Activated T-helper 2 cell treated with anti-CD3 and anti-CD28 coated beads, Interferon-gamma antibody, Interleukin-2, Interleukin-4, amounts not matched to agents 10 μg/mL and 5 μg/mL and 100 μg/mL, durations not matched to agents 14 hours and 24 hours and 36 hours (primary cell): ENCODE measurements at regions not wholly inside any gene's neighbourhood (a gene's known extent, or its start where the extent isn't known, plus 50 kb on each side); places are given as distances from the start of the nearest gene placed in this dataset.

Source experiments
- DNase-seq: peaks from one replicate; pipeline ENCODE4 v3.0.0; 2021; ENCODE audit warnings: low spot score
- H3K27ac Mint-ChIP-seq: one replicate; pipeline ENCODE4 v1.8.0; 2021; ENCODE audit warnings: mixed read lengths
- H3K27me3 Mint-ChIP-seq: one replicate; pipeline ENCODE4 v1.8.0; 2021; ENCODE audit warnings: low read depth, mixed read lengths
- H3K36me3 Mint-ChIP-seq: one replicate; pipeline ENCODE4 v1.8.0; 2021; ENCODE audit warnings: low read depth, mixed read lengths
- H3K4me1 Mint-ChIP-seq: one replicate; pipeline ENCODE4 v1.8.0; 2021; ENCODE audit warnings: low read depth, mixed read lengths
- H3K4me3 Mint-ChIP-seq: one replicate; pipeline ENCODE4 v1.8.0; 2021; ENCODE audit warnings: low read depth, mild to moderate bottlenecking, moderate library complexity, mixed read lengths
- H3K9me3 Mint-ChIP-seq: one replicate; pipeline ENCODE4 v1.8.0; 2021; ENCODE audit warnings: mixed read lengths
- intact Hi-C: fragments of 100-400 bp; cut with micrococcal nuclease; formaldehyde crosslinking; loops from one replicate; pipeline ENCODE4 v1.15.1; 2023

- no peak for DNase-seq
- Mint-ChIP-seq H3K27ac (no peak overlapping the region), H3K9me3 (no peaks in the 10 kb centered on the region), H3K27me3 (peaks cover 15% of the 10 kb centered on the region), H3K4me1 (no peaks in the 10 kb centered on the region), H3K36me3 (no peaks in the 10 kb centered on the region), H3K4me3 (no peak overlapping the region)
- intact Hi-C loops = no loop called here
These were observed 350.8 kb downstream of the ENC1 start for GRCh38 chr5:74289691-74290090.

DNA sequence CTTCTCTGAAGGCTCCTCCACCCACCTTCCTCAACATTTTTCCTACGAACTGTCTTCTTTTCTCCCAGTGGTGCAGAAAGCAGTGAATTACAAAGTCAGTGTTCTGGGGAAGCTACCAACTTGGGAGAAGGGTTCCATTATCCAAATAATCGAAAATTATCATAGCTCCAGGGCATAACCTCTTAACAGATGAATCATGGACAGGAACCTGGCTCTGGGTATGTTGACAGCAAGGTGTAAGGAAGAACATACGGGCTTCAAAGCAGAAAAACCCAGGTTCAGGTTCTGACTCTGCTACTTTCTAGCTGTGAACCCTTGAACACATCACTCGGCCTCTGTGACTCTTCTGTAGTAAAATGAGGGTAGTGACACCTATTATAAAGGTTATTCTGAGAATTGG, 351.3 kb downstream of the ENC1 start:
- no peak for DNase-seq
- intact Hi-C loops = no loop called here
- H3K4me1 Mint-ChIP-seq = no peaks in the 10 kb centered on the region
- H3K9me3 Mint-ChIP-seq = no peaks in the 10 kb centered on the region
- no peak overlapping the region for H3K27ac Mint-ChIP-seq
- H3K36me3 Mint-ChIP-seq = no peaks in the 10 kb centered on the region
- peaks cover 15% of the 10 kb centered on the region for H3K27me3 Mint-ChIP-seq
- no peak overlapping the region for H3K4me3 Mint-ChIP-seq

DNA sequence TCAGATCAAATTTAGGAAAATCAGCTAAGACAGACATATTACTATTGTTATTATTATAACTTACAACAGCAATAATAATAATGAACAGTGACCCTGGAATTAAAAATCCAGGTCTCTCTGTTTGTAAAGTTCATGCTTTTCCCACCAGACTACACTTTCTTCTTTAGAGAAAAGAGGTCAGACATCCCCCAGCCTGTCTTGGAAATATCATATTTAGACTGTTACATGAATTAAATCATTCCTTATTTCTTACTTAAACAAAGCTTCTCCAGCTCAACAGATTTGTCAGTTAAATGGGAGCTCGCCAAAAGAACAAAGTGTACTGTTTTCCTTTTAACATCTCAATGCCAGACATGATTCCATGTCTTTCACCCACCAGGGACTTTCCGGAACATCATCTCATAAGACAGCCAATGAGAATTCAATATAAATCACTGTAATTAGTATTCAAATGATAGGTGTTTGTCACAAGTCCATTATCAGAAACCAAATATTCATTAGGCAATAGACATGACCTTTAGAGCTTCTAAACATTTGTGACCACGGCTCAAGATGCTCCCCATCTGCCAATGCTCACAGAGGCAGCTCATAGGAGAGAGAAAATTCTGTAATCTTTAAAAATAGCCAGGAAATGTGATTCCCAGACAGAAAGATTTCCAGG, 351.9 kb downstream of the ENC1 start:
- intact Hi-C loops = no loop called here
- no peak for DNase-seq
- no peaks in the 10 kb centered on the region for H3K4me1 Mint-ChIP-seq
- H3K4me3 Mint-ChIP-seq = no peak overlapping the region
- no peak overlapping the region for H3K27ac Mint-ChIP-seq
- H3K36me3 Mint-ChIP-seq = no peaks in the 10 kb centered on the region
- H3K9me3 Mint-ChIP-seq = no peaks in the 10 kb centered on the region
- H3K27me3 Mint-ChIP-seq = peaks cover 20% of the 10 kb centered on the region

DNA sequence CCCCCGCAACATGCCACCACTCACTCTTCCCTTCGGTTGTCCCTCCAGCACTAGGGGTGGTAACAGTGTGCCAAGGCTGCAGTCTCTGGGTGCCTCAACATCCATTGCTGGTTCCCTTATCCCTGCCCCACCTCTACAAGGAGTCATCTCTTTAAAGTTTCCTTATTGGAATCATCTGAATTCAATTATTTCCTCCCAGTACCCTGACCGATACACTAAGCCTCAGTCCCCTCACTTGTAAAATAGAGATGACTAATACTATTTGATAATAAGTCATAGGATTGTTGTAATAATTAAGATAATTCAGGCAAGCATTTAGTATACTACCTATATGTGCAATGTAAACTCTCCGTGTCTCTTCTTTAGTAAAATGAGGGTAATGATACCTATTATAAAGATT, 352.5 kb downstream of the ENC1 start:
- Mint-ChIP-seq H3K27ac (no peak overlapping the region), H3K4me3 (no peak overlapping the region), H3K36me3 (no peaks in the 10 kb centered on the region), H3K4me1 (no peaks in the 10 kb centered on the region), H3K27me3 (peaks cover 19% of the 10 kb centered on the region), H3K9me3 (no peaks in the 10 kb centered on the region)
- intact Hi-C loops = no loop called here
- DNase-seq = no peak

- Mint-ChIP-seq H3K36me3 (no peaks in the 10 kb centered on the region), H3K4me3 (no peak overlapping the region), H3K4me1 (no peaks in the 10 kb centered on the region), H3K27me3 (peaks cover 18% of the 10 kb centered on the region), H3K27ac (no peak overlapping the region), H3K9me3 (no peaks in the 10 kb centered on the region)
- DNase-seq = no peak
- intact Hi-C loops = no loop called here
These were observed 353.5 kb downstream of the ENC1 start for GRCh38 chr5:74286734-74287695.

DNA sequence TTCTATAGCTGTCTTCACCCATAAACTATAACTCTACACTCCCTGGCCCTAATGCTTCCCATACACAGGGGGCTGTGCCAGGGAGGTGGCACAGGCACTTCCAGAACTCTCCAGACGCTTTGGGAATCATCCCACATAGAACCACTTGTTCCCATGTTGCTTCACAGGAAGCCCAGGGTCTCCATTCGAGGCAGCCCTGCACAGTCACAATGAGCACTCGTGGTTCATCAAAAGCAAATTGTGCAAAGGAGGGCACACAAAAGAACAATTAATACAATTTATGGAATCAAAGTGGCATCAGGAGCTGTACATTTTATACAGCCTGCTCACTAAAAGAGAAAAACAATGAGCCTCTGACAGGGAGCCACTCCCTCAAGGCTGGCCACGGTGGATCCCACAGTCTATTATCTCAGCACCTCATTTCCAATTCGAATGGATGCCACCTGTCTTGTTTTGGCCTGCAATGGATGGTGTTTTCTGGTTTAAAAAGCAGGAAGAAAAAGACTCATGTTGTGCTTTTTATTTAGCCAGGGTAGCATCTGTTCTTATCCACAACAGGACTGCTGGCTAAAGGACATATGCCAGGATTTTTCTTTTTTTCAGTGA, 354.8 kb downstream of the ENC1 start:
- H3K4me3 Mint-ChIP-seq = no peak overlapping the region
- no peaks in the 10 kb centered on the region for H3K4me1 Mint-ChIP-seq
- DNase-seq = no peak
- intact Hi-C loops = no loop called here
- H3K9me3 Mint-ChIP-seq = no peaks in the 10 kb centered on the region
- no peaks in the 10 kb centered on the region for H3K36me3 Mint-ChIP-seq
- H3K27ac Mint-ChIP-seq = no peak overlapping the region
- peaks cover 16% of the 10 kb centered on the region for H3K27me3 Mint-ChIP-seq

- no peak for DNase-seq
- intact Hi-C loops = no loop called here
- no peaks in the 10 kb centered on the region for H3K36me3 Mint-ChIP-seq
- H3K27me3 Mint-ChIP-seq = peaks cover 17% of the 10 kb centered on the region
- no peaks in the 10 kb centered on the region for H3K9me3 Mint-ChIP-seq
- H3K4me3 Mint-ChIP-seq = no peak overlapping the region
- H3K4me1 Mint-ChIP-seq = no peaks in the 10 kb centered on the region
- no peak overlapping the region for H3K27ac Mint-ChIP-seq
These were observed 358.0 kb downstream of the ENC1 start for GRCh38 chr5:74282490-74282889.

DNA sequence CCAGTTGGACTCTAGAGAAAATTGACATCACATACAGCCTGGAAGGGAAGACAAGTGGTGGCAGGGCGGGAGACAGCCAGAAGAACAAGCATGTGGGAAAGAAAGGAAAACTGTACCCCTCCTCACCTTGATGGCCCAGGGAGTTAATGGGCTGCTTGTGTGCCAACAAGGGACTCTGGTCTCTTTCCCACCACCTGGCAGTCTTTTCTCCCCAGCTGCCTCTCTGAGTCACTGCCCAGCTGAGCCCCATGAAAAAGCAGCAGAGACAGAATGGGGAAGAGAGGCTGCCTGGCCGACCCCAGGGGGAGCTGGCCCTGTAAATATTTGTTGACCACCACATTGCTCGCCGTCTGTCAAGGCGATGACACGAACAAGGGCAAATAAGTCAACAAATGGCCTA, 359.4 kb downstream of the ENC1 start:
- Mint-ChIP-seq H3K9me3 (no peaks in the 10 kb centered on the region), H3K4me3 (no peak overlapping the region)
- intact Hi-C loops = no loop called here

DNA sequence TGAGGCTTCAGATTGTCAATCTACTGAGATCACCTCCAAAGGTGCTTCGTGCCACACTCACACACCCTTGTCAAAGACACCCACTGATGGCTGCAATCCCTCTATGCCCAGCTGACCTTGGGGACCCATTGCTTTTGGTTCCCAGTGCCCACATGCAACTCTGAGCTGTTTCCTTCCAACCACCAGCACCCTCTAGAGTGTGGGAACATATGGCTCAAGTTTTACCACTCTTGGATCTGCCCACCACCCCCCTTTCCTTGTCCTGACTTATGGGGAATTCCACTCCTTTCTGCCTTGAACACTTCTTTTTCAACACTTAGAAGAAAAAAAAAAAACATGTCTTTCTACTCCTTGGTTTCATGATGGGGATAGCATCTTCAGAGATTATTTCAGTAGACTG, 360.2 kb downstream of the ENC1 start:
- H3K27ac Mint-ChIP-seq = no peak overlapping the region
- peaks cover 28% of the 10 kb centered on the region for H3K27me3 Mint-ChIP-seq
- no peaks in the 10 kb centered on the region for H3K4me1 Mint-ChIP-seq
- intact Hi-C loops = no loop called here
- no peak overlapping the region for H3K4me3 Mint-ChIP-seq
- no peak for DNase-seq
- no peaks in the 10 kb centered on the region for H3K9me3 Mint-ChIP-seq
- no peaks in the 10 kb centered on the region for H3K36me3 Mint-ChIP-seq

More for the DNA sequence above, 359.4 kb downstream of the ENC1 start:
- Mint-ChIP-seq H3K27ac (no peak overlapping the region), H3K36me3 (no peaks in the 10 kb centered on the region), H3K4me1 (no peaks in the 10 kb centered on the region), H3K27me3 (peaks cover 26% of the 10 kb centered on the region)
- no peak for DNase-seq

DNA sequence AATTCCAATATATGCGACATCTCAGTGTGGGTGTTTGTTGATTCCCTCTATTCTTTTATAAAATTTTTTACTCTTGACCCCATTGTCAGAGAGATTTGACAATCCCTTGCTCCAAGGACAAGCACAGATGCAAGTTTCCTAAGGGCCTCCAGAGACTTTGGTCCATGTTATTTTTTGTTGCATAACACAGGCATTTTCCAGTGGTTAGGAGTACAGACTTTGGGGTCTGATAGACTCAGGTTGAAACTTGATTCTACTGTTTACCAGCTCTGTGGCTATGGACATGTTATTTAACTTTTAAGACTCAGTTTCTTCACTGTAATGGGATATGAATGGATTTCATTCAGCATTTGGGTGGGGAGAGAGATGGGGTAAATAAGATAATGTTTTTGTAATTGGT, 361.3 kb downstream of the ENC1 start:
- H3K27ac Mint-ChIP-seq = no peak overlapping the region
- peaks cover 28% of the 10 kb centered on the region for H3K27me3 Mint-ChIP-seq
- H3K4me3 Mint-ChIP-seq = no peak overlapping the region
- intact Hi-C loops = no loop called here
- DNase-seq = no peak
- no peaks in the 10 kb centered on the region for H3K36me3 Mint-ChIP-seq
- H3K4me1 Mint-ChIP-seq = no peaks in the 10 kb centered on the region
- no peaks in the 10 kb centered on the region for H3K9me3 Mint-ChIP-seq

DNA sequence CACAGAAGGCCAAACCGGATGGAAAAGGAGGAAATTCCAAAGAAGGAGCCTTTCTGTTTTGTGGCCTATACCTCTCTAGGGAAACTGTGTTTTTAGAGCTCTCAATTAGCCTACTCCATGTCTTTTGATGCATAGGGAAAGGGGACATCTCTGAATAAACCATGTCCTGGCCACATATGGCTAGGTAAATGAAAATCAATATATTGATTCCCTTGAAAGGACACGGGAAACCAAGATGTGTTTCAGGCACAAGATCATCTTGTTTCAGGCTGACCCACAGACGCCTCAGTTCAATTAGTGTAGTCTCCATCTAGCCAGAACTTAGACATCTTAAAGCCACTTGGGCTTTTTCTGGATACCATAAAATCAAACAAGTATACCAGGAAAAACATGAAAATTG, 363.1 kb downstream of the ENC1 start:
- no peaks in the 10 kb centered on the region for H3K36me3 Mint-ChIP-seq
- no peaks in the 10 kb centered on the region for H3K9me3 Mint-ChIP-seq
- no peaks in the 10 kb centered on the region for H3K4me1 Mint-ChIP-seq
- H3K27ac Mint-ChIP-seq = no peak overlapping the region
- H3K27me3 Mint-ChIP-seq = peaks cover 23% of the 10 kb centered on the region
- no peak for DNase-seq
- H3K4me3 Mint-ChIP-seq = no peak overlapping the region
- intact Hi-C loops = no loop called here

DNA sequence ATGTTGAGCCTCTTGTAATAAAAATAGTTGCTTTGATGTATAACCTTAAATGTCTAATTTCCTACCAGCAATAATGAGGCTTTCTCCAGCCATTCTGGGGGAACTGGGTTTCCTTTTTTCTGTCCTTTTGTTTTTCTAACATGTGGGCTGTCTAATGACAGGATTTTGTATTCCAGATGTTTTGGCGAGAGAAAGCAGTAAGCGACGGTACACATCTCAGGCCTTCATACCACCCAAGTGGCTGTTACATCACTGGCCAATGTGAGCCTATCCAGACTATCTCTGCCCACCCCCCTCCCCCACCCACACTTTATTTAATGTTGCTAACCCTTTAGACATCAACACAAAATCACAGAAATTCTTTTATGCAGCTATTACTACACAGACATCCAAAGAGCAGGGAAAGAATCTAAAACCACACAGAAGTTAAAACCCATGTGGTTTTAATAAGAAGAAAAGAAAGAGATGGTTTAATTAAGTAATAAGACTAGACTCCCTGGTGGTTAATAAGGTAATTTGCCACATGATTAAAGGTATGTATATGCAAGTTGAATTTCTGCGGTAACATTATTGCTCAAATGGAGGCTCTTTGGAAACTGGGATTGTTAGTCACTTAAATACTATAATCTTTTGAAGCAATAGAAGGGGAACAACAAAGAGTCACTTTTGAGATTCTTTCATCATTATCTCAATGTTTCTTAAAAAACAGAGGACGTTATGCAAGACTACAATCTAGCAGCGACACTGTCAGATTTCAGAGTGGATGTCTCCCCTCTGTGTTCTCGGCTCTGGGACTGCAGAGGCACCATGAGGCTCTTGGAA, 365.1 kb downstream of the ENC1 start:
- Mint-ChIP-seq H3K27ac (no peak overlapping the region), H3K9me3 (no peaks in the 10 kb centered on the region), H3K4me1 (no peaks in the 10 kb centered on the region), H3K4me3 (no peak overlapping the region), H3K27me3 (peaks cover 22% of the 10 kb centered on the region), H3K36me3 (no peaks in the 10 kb centered on the region)
- no peak for DNase-seq
- intact Hi-C loops = no loop called here
